ENCODE measurements at regions not wholly inside any gene's neighbourhood (a gene's known extent, or its start where the extent isn't known, plus 50 kb on each side); places are given as distances from the start of the nearest gene placed in this dataset.

DNA sequence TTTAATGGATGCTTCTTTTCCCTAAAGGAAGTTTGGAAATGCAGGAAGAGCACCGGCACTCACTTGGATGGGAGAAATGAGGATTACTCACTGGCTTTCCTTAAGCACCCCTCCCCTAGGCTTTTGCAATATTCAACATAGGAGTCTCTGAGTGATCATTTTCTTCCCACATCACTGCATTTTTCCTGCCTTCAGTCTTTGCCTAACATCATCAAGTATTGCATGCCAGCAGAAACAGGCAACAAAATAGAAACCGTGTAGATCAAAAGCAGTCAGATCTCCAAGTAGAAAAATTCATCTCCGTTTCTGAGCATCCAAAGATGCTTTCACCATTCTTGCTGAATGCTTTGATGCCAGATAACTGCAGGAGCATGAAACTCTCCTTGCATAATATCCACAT is 119.9 kb downstream of the ADCYAP1R1 start:
- no peak for TF ChIP-seq CTCF (IDR thresholded peaks at IDR 0.05)

GRCh38 chr7:31171216-31171785 is 119.2 kb downstream of the ADCYAP1R1 start:
- no peak for TF ChIP-seq CTCF (IDR thresholded peaks at IDR 0.05)
